ENCODE measurements at regions not wholly inside any gene's neighbourhood (a gene's known extent, or its start where the extent isn't known, plus 50 kb on each side); places are given as distances from the start of the nearest gene placed in this dataset.

GRCh38 chr4:158970812-158971211 is 132.1 kb upstream of the RAPGEF2 start:
- TF ChIP-seq CTCF (IDR thresholded peaks at IDR 0.05) (no peak), EZH2 (IDR thresholded peaks at IDR 0.05; ENCODE audit: borderline replicate concordance, insufficient read depth, low read depth, low read length, poor library complexity, severe bottlenecking) (no peak)

Measured in B cell (primary cell).